ENCODE measurements at regions not wholly inside any gene's neighbourhood (a gene's known extent, or its start where the extent isn't known, plus 50 kb on each side); places are given as distances from the start of the nearest gene placed in this dataset.
A peak's percentile ranks its signal among the peaks of the same experiment; 100 is the strongest.

- DNase-seq (ENCODE audit: low spot score, unreplicated experiment): no peak
- Mint-ChIP-seq H3K4me3 (ENCODE audit: low read depth) (no peak overlapping the region), H3K4me1 (ENCODE audit: low read depth) (peaks cover 12% of the 10 kb centered on the region), H3K27me3 (peaks cover 12% of the 10 kb centered on the region), H3K36me3 (ENCODE audit: insufficient read depth) (no peaks in the 10 kb centered on the region), H3K9me3 (ENCODE audit: low read depth) (no peaks in the 10 kb centered on the region), H3K27ac (no peak overlapping the region)
- TF ChIP-seq CTCF (IDR thresholded peaks at IDR 0.05; ENCODE audit: unreplicated experiment): no peak
Observed at GRCh38 chr5:143554187-143554717, 150.8 kb upstream of the NR3C1 start.

GRCh38 chr5:143552680-143553079 lies 149.2 kb upstream of the NR3C1 start:
- peaks cover 6% of the 10 kb centered on the region for H3K27me3 Mint-ChIP-seq
- no peak for TF ChIP-seq CTCF (IDR thresholded peaks at IDR 0.05; ENCODE audit: unreplicated experiment)

GRCh38 chr5:143551820-143552251 lies 148.3 kb upstream of the NR3C1 start:
- H3K4me1 Mint-ChIP-seq (ENCODE audit: low read depth): peaks cover 1% of the 10 kb centered on the region
- H3K9me3 Mint-ChIP-seq (ENCODE audit: low read depth): peaks cover 7% of the 10 kb centered on the region
- no peak for TF ChIP-seq CTCF (IDR thresholded peaks at IDR 0.05; ENCODE audit: unreplicated experiment)
- H3K36me3 Mint-ChIP-seq (ENCODE audit: insufficient read depth): no peaks in the 10 kb centered on the region
- peaks cover 6% of the 10 kb centered on the region for H3K27me3 Mint-ChIP-seq
- H3K4me3 Mint-ChIP-seq (ENCODE audit: low read depth): no peak overlapping the region
- H3K27ac Mint-ChIP-seq: peak overlapping the region; percentile 15
- DNase-seq (ENCODE audit: low spot score, unreplicated experiment): no peak

More at GRCh38 chr5:143552680-143553079, 149.2 kb upstream of the NR3C1 start:
- DNase-seq (ENCODE audit: low spot score, unreplicated experiment): no peak
- peaks cover under 1% of the 10 kb centered on the region for H3K9me3 Mint-ChIP-seq (ENCODE audit: low read depth)
- no peak overlapping the region for H3K27ac Mint-ChIP-seq
- H3K4me1 Mint-ChIP-seq (ENCODE audit: low read depth): peaks cover 8% of the 10 kb centered on the region
- no peaks in the 10 kb centered on the region for H3K36me3 Mint-ChIP-seq (ENCODE audit: insufficient read depth)
- no peak overlapping the region for H3K4me3 Mint-ChIP-seq (ENCODE audit: low read depth)

- Mint-ChIP-seq H3K4me3 (ENCODE audit: low read depth) (no peak overlapping the region), H3K36me3 (ENCODE audit: insufficient read depth) (no peaks in the 10 kb centered on the region), H3K4me1 (ENCODE audit: low read depth) (peaks cover 1% of the 10 kb centered on the region), H3K27me3 (peaks cover 6% of the 10 kb centered on the region), H3K9me3 (ENCODE audit: low read depth) (peaks cover 7% of the 10 kb centered on the region), H3K27ac (no peak overlapping the region)
- DNase-seq (ENCODE audit: low spot score, unreplicated experiment): no peak
- TF ChIP-seq CTCF (IDR thresholded peaks at IDR 0.05; ENCODE audit: unreplicated experiment): no peak
Observed at GRCh38 chr5:143550986-143551630, 147.6 kb upstream of the NR3C1 start.

GRCh38 chr5:143547342-143547741 lies 143.9 kb upstream of the NR3C1 start:
- Mint-ChIP-seq H3K27me3 (peaks cover 4% of the 10 kb centered on the region), H3K4me3 (ENCODE audit: low read depth) (no peak overlapping the region), H3K4me1 (ENCODE audit: low read depth) (peaks cover 12% of the 10 kb centered on the region), H3K27ac (no peak overlapping the region), H3K36me3 (ENCODE audit: insufficient read depth) (no peaks in the 10 kb centered on the region), H3K9me3 (ENCODE audit: low read depth) (peaks cover 7% of the 10 kb centered on the region)
- no peak for TF ChIP-seq CTCF (IDR thresholded peaks at IDR 0.05; ENCODE audit: unreplicated experiment)
- DNase-seq (ENCODE audit: low spot score, unreplicated experiment): no peak

Measured in progenitor cell of endocrine pancreas (in vitro differentiated cells).